Esophagus (tissue), 2 donors: ENCODE measurements at regions not wholly inside any gene's neighbourhood (a gene's known extent, or its start where the extent isn't known, plus 50 kb on each side); places are given as distances from the start of the nearest gene placed in this dataset.

Experiments used
- H3K27ac ChIP-seq, 2 donors: one replicate each; pipeline ENCODE4 v1.5.1; 2013; ENCODE audit warnings: low read depth in 2 of 2, mild to moderate bottlenecking in 2 of 2, inconsistent platforms in 1 of 2, low read length in 1 of 2, moderate library complexity in 1 of 2
- H3K27me3 ChIP-seq, 2 donors: one replicate each; pipeline ENCODE4 v1.6.1; 2013; ENCODE audit warnings: low read length in 2 of 2, control low read depth in 1 of 2, mild to moderate bottlenecking in 1 of 2; ENCODE audit not compliant: insufficient read depth in 2 of 2, control insufficient read depth in 1 of 2
- H3K36me3 ChIP-seq, 2 donors: one replicate each; pipeline ENCODE4 v1.6.1; 2013; ENCODE audit warnings: low read length in 1 of 2; ENCODE audit not compliant: control insufficient read depth in 2 of 2, insufficient read depth in 2 of 2
- H3K4me1 ChIP-seq, 2 donors: one replicate each; pipeline ENCODE4 v1.6.1; 2013; ENCODE audit warnings: low read length in 1 of 2; ENCODE audit not compliant: control insufficient read depth in 2 of 2, insufficient read depth in 2 of 2
- H3K4me3 ChIP-seq, 2 donors: one replicate each; pipeline ENCODE4 v1.5.1; 2013; ENCODE audit warnings: low read length in 2 of 2, mild to moderate bottlenecking in 2 of 2, low read depth in 1 of 2, moderate library complexity in 1 of 2
- H3K9me3 ChIP-seq, 2 donors: one replicate each; pipeline ENCODE4 v1.6.1; 2013; ENCODE audit warnings: mild to moderate bottlenecking in 2 of 2, low read depth in 1 of 2, low read length in 1 of 2, moderate library complexity in 1 of 2; ENCODE audit not compliant: control insufficient read depth in 2 of 2, insufficient read depth in 1 of 2
- WGBS, 2 donors: extraction: QIAGEN DNeasy Blood & Tissue Kit; methylation state at CpG; one replicate each; pipeline ENCODE4 v1.1.7; 2013; 5-methylcytosine and 5-hydroxymethylcytosine counted together
- donor health status: healthy with polysubstance abuse.
- donor health status: Bipolar disorder and iron deficiency.

DNA sequence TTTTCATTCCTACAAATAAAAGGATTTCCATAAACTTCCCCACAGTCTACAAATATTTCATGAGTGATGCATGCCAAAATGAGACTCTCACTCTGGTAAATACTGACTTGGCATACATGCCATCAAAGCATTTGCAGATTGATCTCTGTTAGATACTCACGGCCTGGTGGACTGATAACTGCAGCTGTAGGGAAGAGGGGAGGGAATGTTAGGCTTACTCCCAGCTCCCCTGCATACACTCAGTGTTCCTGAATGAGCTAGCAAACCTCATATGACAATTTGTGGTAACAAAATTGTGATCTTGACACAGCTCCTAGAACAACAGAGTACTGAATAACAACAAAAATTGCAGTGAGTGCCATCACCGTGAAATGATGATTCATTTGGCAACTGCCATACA is 435.3 kb downstream of the NR2F1-AS1 start:
- Histone ChIP-seq H3K27ac (no peak overlapping the region), H3K4me1 (no peaks in the 10 kb centered on the region), H3K4me3 (no peak overlapping the region), H3K9me3 (peaks cover 3% of the 10 kb centered on the region in 2 donors), H3K36me3 (no peaks in the 10 kb centered on the region), H3K27me3 (no peaks in the 10 kb centered on the region)
- WGBS, 2 donors, result 64 to 74% methylated on average over 2 of the region's 2 CpGs

GRCh38 chr5:93145019-93145418 is 436.0 kb downstream of the NR2F1-AS1 start:
- H3K27ac ChIP-seq, result no peak overlapping the region
- H3K36me3 ChIP-seq, result no peaks in the 10 kb centered on the region
- no peaks in the 10 kb centered on the region for H3K4me1 ChIP-seq
- H3K4me3 ChIP-seq, result no peak overlapping the region
- WGBS, 2 donors, result 95 to 97% methylated on average over 19 of the region's 19 CpGs
- peaks cover 3% of the 10 kb centered on the region in 2 donors for H3K9me3 ChIP-seq
- no peaks in the 10 kb centered on the region for H3K27me3 ChIP-seq

DNA sequence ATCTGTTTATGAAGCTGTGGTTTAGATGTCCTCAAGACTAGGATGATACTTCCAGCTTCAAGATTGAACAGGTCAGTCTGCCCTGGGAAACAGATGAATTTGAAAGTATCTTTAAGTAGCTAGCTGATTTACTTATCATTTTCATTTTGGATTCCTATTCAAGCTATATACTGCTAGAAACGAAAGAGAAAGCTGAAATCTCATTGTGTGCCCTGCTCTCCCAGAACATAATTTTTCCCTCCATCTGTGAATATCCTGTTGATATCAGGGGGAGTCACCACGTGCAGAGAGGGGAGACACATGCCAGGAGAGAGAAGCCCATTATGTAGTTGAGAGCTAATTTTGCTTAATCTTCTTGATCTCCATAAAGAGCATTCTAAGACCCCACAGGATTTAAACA is 439.1 kb downstream of the NR2F1-AS1 start:
- 29 to 37% methylated on average over 2 of the region's 2 CpGs for WGBS, 2 donors
- no peaks in the 10 kb centered on the region for H3K4me1 ChIP-seq
- peaks cover 3% of the 10 kb centered on the region in 2 donors for H3K9me3 ChIP-seq
- no peaks in the 10 kb centered on the region for H3K36me3 ChIP-seq
- no peaks in the 10 kb centered on the region for H3K27me3 ChIP-seq
- no peak overlapping the region for H3K4me3 ChIP-seq
- H3K27ac ChIP-seq, result no peak overlapping the region

DNA sequence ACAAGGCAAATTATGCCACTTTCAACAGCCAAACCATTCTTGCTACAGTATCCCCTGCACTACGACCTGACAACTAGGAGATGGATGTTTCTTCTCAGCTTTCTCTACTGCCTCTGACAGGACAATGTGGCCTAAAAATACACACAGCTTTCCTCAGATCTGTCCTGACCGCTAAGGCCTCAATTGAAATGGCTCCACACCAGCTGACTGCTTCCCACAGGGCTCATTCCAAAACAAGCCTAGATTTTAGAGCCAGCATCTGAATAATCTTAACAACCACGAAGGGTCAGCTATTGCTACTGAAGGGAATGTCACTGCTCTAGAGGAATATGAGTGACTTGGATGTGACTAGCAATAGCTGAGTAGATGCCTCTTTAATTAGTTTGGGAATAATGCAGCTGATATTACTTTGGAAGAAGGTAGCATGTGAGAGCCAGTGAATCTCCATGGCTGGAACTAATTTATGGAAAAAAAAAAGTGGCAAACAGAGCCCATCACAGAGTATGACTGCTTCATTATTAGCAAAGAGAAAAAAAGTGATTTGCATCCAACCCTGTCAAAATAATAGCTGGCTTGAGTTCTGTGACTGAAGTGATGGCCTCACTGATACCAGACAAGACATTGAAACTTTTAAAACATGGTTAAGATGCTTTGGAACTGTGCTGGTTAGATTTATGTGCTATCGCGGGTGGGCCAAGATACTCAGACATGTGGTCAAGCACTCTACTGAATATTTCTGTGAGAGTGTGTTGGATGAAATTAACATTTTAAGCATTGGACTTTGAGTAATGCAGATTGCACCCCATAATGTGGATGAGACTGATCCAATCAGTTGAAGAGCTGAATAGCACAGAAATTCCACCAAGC is 450.2 kb downstream of the NR2F1-AS1 start:
- Histone ChIP-seq H3K27ac (no peak overlapping the region), H3K4me3 (no peak overlapping the region), H3K9me3 (no peaks in the 10 kb centered on the region), H3K36me3 (no peaks in the 10 kb centered on the region), H3K27me3 (no peaks in the 10 kb centered on the region), H3K4me1 (no peaks in the 10 kb centered on the region)
- WGBS, 2 donors, result 53 to 59% methylated on average over 5 of the region's 5 CpGs

DNA sequence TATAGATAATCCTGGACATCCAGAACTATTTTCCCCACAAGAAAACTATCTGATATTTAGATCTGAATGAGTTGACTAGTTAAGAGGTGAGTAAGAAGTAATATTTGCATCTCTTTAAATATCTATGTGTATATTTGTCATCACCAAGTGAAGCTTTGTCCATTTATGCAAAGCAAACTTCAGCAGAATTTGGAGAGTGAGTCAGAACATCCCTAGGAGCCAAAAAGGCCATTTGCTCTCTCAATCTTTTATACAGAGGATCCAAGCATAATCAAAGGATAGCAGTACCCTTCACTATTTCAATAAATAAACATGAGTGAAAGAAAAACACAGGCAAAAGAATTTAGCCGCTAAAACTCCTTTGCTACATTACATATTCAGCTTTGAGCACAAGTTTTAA is 454.4 kb downstream of the NR2F1-AS1 start:
- no peak overlapping the region for H3K4me3 ChIP-seq
- H3K36me3 ChIP-seq, result no peaks in the 10 kb centered on the region
- H3K27ac ChIP-seq, result no peak overlapping the region
- 73 to 82% methylated on average over 1 of the region's 1 CpG for WGBS, 2 donors
- no peaks in the 10 kb centered on the region for H3K4me1 ChIP-seq
- H3K27me3 ChIP-seq, result no peaks in the 10 kb centered on the region
- no peaks in the 10 kb centered on the region for H3K9me3 ChIP-seq

- H3K9me3 ChIP-seq, result no peaks in the 10 kb centered on the region
- H3K4me3 ChIP-seq, result no peak overlapping the region
- no peak overlapping the region for H3K27ac ChIP-seq
- no peaks in the 10 kb centered on the region for H3K27me3 ChIP-seq
- no peaks in the 10 kb centered on the region for H3K36me3 ChIP-seq
- no peaks in the 10 kb centered on the region for H3K4me1 ChIP-seq
Measured at GRCh38 chr5:93123127-93123526, 457.9 kb downstream of the NR2F1-AS1 start.

GRCh38 chr5:93122446-93122845 is 458.6 kb downstream of the NR2F1-AS1 start:
- Histone ChIP-seq H3K27me3 (no peaks in the 10 kb centered on the region), H3K36me3 (no peaks in the 10 kb centered on the region), H3K4me3 (no peak overlapping the region), H3K9me3 (no peaks in the 10 kb centered on the region), H3K4me1 (no peaks in the 10 kb centered on the region), H3K27ac (no peak overlapping the region)
- 48 to 49% methylated on average over 2 of the region's 2 CpGs for WGBS, 2 donors

DNA sequence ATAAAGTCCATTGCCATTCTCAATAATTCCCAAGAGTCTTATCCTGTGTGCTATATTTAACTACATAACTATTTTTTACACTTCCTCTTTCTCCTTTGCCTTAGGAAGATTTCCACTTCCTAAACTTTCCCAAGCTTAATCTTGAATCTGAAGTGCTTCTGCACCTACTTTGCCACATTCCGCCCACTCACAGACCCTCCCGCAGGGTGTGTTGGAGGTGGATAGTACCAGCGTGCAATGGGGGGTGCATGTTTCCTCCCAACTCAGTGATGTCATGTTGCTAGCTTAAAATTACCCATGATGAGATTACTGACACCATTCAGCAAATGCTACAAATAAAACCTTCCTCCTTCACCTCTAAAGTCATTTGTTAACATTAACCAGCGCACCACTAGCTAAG is 460.2 kb downstream of the NR2F1-AS1 start:
- Histone ChIP-seq H3K9me3 (no peaks in the 10 kb centered on the region), H3K4me1 (no peaks in the 10 kb centered on the region), H3K27me3 (no peaks in the 10 kb centered on the region), H3K36me3 (no peaks in the 10 kb centered on the region), H3K27ac (no peak overlapping the region), H3K4me3 (no peak overlapping the region)
- 80 to 82% methylated on average over 4 of the region's 4 CpGs for WGBS, 2 donors

- Histone ChIP-seq H3K27ac (no peak overlapping the region), H3K4me3 (no peak overlapping the region), H3K27me3 (no peaks in the 10 kb centered on the region), H3K4me1 (no peaks in the 10 kb centered on the region), H3K36me3 (no peaks in the 10 kb centered on the region), H3K9me3 (no peaks in the 10 kb centered on the region)
- 71 to 77% methylated on average over 1 of the region's 1 CpG for WGBS, 2 donors
Measured at GRCh38 chr5:93120051-93120450, 461.0 kb downstream of the NR2F1-AS1 start.
